HG03460 (cell line): ENCODE measurements at regions not wholly inside any gene's neighbourhood (a gene's known extent, or its start where the extent isn't known, plus 50 kb on each side); places are given as distances from the start of the nearest gene placed in this dataset.
"Not testable (repeated sequence)": the region's sequence is repeated elsewhere in the genome, so short reads cannot be mapped to it uniquely, and the experiment has no call there.

Source experiments
- ATAC-seq: cut with Tn5 transposase; IDR thresholded peaks from one replicate; pipeline ENCODE4 v1.9.1; 2021; ENCODE audit not compliant: unreplicated experiment

- not testable (repeated sequence) for ATAC-seq
Observed at GRCh38 chr3:125697126-125697525, 101.8 kb upstream of the OSBPL11 start.

DNA sequence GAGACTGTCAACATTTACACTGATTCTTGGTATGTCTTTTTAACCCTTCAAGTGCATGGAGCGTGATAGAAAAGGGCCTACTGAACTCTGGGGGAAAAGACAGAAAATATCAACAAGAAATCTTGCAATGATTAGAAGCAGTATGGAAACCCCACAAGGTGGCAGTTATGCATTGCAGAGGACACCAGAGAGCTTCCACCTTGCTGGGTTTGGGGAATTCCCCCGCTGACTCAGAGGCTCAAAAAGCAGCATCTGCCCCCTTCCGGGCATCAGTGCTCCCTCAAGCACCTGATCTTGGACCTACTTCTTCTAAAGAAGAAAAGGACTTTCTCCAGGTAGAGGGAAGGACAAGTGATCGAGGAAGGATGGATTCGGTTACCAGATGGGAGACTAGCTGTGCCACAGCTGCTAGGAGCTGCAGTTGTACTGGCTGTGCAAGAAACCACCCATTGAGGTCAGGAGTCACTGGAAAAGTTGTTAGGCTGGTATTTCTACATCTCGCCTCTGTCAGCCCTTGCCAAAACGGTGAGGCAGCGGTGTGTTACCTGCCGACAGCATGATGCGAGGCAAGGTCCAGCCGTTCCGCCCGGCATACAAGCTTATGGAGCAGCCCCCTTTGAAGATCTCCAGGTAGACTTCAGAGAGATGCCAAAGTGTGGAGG lies 102.8 kb upstream of the OSBPL11 start:
- not testable (repeated sequence) for ATAC-seq

DNA sequence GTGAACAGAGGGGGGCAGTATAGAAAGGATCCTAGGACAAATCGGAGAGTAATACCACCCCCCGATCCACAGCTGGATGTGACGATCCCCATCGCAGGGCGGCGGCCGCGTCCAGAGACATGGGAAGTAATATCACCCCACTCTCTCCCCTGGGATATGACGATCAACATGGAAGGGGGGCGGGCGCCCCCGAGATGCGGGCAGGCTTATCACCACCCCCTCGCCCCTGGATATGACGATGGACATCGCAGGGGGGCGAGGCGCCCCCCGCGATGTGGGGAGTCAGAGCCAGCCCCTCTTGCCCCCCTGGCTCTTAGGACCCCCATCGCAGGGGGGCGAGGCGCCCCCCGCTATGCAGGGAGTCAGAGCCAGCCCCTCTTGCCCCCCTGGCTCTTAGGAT lies 120.4 kb upstream of the OSBPL11 start:
- no peak for ATAC-seq

DNA sequence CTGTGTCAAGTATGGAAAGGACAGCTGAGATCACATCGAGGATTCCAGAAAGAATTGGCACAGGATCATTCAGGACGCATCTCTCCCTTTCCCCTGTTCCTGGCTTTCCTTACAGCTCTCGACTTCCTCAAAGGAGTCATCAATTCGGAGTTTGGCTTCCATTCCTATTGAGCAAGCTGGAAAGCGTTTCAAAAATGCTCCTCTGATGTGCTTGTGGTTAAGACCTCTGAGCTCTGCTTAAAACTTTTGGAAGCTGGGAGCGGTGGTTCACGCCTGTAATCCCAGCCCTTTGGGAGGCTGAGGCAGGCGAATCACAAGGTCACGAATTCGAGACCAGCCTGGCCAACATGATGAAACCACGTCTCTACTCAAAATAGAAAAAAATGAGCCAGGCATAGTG lies 136.9 kb upstream of the OSBPL11 start:
- ATAC-seq, result not testable (repeated sequence)

- not testable (repeated sequence) for ATAC-seq
Observed at GRCh38 chr3:125741991-125742718, 146.9 kb upstream of the OSBPL11 start.

DNA sequence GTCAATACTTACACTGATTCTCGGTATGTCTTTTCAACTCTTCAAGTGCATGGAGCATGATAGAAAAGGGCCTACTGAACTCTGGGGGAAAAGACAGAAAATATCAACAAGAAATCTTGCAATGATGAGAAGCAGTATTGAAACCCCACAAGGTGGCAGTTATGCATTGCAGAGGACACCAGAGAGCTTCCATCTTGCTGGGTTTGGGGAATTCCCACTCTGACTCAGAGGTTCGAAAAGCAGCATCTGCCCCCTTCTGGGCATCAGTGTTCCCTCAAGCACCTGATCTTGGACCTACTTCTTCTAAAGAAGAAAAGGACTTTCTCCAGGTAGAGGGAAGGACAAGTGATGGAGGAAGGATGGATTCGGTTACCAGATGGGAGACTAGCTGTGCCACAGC lies 147.5 kb upstream of the OSBPL11 start:
- ATAC-seq, result not testable (repeated sequence)

GRCh38 chr3:125757050-125757449 lies 161.8 kb upstream of the OSBPL11 start:
- not testable (repeated sequence) for ATAC-seq

DNA sequence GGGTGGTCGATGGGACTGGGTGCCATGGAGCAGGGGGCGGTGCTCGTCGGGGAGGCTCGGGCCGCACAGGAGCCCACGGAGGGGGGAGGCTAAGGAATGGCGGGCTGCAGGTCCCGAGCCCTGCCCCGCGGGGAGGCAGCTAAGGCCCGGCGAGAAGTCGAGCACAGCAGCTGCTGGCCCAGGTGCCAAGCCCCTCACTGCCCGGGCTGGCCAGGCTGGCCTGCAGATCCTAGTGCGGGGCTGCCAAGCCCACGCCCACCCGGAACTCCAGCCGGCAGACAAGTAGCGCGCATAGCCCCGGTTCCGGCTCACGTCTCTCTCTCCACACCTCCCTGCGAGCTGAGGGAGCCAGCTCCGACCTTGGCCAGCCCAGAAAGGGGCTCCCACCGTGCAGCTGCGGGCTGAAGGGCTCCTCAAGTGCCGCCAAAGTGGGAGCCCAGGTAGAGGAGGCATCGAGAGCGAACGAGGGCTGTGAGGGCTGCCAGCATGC lies 163.4 kb upstream of the OSBPL11 start:
- ATAC-seq, result not testable (repeated sequence)

DNA sequence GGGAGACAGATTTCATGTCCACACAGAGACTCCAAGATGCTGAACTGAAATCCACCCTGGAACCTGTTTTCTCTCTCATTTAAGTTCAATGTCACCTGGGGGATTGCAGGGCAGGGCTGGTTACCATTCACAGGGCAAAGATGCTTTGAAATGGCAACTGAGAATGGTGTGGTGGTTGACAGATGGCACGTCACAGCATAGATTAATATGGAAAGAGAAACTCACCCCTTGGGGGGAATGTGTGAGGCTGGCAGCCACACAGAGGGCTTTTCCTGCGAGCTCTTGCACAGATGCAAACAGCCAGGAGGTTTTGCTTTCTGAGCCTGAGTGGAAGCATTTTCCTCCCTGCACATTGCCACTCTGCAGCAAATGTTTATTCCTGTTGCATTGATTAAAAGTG lies 167.3 kb upstream of the OSBPL11 start:
- not testable (repeated sequence) for ATAC-seq

DNA sequence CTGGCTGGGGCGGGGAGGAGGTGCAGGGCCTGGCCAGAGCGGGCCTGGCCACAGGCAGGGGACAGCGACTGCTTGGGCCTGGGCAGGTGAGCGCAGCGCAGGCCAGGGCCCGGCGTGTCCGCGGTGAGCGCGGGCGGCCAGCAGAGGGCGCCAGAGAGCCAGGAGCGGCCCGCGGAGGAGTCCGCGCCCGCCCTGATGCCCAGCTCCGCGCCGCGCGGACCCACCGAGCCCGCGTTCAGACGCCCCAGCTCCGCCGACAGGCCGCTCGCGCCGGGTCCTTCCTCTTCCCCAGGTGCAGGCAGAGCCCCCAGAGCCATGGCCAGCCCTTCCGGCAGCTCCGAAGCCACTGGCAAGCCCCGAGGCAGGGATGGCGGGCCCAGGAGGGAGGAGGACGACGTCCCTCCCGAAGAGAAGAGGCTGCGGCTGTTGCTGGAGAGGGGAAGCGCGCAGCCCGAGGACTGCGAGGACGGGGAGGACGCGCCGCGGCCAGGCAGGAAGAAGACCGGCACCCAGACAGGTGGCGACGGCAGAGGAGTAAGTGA lies 171.1 kb upstream of the OSBPL11 start:
- ATAC-seq, result not testable (repeated sequence)

DNA sequence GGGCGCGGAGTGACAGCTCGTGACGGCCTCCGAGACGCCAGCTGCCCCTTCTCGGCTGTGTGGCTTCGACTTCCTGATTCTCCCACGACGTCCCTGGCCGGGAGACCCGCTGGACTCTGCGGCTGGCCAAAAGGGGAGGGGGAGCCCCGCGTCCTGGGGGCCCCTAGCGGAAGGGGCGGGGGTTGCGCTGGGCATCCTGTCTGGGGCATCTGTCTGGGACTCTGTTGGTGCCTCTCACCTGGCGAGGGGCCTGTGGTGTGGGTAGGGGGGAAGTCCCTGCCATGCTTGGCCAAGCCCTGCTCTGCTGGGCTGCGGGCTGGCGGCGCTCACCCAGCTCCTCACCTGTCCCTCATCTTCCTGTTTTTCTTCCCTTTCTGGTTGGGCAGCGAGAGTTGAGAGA lies 171.6 kb upstream of the OSBPL11 start:
- not testable (repeated sequence) for ATAC-seq

DNA sequence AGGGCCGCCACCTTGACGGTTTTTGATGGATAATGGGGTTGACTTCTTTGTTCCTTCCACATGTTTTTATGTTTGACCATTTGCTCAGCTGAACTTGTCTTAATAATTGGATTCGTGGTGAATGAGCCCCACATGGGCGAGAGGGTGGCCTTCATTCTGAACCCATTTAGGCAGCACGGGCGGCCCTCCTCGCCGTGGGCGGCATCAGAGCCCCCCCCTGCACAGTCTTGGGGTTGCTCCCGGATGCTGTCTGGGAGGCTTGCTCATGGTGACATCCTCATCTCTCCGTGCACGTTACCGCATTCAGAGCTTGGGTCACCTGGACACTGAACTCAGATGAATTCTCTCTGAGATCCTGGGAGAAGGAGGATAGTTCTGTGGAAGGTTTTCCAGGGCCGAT lies 172.3 kb upstream of the OSBPL11 start:
- ATAC-seq, result no peak

GRCh38 chr3:125768821-125769220 lies 173.5 kb upstream of the OSBPL11 start:
- ATAC-seq, result not testable (repeated sequence)

DNA sequence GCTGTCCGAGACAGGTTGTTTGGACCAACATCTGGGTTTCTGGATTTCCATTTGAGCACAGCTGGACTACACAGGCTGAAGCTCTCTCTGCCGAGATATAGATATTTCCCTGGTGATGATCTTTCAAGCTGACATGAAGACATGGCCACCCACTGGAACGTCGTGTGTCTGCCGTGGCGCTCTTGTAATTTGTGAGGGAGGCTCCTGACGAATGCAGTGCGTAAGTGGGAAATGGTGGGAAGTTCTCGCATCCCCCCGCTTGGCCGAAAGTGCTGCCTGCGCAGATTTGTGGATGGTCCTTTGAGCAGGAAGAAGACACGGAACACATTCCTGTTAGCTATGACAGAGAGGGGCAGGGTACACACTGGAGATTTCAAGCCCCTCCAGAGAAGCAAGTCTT lies 176.2 kb upstream of the OSBPL11 start:
- ATAC-seq, result not testable (repeated sequence)

GRCh38 chr3:125774433-125775034 lies 179.2 kb upstream of the OSBPL11 start:
- not testable (repeated sequence) for ATAC-seq

DNA sequence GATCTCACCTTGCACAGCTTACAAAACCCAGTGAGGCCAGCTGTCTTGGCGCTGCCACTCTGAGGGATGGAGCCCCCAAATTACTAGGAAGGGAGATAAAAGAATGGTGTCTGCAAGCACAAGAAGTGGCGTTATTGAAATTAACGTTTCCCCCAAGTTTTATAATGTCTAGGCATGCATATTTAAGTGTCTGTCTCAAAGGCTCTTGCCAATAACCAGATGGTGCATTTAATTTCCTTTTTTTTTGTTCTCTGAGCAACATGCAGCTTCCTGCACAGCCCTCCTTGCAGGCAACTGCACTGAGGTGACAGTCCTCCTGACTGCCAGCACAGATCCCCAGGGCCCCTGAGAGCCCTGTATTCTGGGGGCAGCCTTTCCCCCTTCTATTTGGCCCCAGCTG lies 179.8 kb upstream of the OSBPL11 start:
- not testable (repeated sequence) for ATAC-seq

DNA sequence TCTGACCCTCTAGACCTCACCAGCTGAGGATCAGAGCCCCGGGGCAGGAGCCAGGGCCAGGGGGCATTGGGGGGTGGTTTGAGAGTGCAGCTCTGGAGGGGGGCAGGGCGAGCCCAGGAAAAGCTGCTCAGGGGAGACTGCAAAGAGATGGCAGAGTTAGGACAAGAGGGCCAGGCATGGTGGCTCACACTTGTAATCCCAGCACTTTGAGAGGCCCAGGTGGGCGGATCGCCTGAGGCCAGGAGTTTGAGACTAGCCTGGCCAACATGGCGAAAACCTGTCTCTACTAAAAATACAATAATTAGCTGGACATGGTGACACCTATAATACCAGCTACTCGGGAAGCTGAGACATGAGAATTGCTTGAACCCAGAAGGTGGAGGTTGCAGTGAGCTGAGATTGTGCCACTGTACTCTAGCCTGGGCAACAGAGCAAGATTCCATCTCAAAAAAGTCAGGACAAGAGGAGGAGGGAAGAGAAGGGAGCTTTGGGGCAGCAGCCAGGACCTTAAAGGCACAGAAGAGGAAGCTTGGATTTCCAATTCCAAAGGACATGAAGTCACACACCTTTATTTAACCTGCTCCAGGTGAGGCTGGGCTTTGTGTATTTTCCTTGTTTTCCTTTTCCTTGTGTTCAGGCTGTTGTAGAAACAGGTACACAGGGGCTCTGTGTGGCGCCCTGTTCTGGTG lies 180.5 kb upstream of the OSBPL11 start:
- not testable (repeated sequence) for ATAC-seq

GRCh38 chr3:125779276-125779675 lies 184.0 kb upstream of the OSBPL11 start:
- not testable (repeated sequence) for ATAC-seq

DNA sequence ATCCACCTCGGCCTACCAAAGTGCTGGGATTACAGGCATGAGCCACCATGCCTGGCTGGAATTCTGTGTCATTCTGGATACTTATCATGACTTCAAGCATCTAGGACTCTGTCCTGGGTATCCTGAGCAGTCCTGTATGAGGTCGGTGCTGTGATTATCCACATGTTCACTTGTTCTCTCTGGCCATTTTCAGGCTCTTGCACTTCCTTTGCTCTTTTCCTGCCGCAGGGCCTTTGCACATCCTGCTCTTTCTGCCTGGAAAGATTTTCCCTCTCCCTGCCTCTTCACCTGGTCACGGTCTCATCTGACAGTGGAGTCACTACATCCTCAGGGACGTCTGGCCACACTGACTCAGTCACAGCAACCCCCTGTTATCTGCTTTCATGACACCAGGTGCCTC lies 184.6 kb upstream of the OSBPL11 start:
- ATAC-seq, result not testable (repeated sequence)

DNA sequence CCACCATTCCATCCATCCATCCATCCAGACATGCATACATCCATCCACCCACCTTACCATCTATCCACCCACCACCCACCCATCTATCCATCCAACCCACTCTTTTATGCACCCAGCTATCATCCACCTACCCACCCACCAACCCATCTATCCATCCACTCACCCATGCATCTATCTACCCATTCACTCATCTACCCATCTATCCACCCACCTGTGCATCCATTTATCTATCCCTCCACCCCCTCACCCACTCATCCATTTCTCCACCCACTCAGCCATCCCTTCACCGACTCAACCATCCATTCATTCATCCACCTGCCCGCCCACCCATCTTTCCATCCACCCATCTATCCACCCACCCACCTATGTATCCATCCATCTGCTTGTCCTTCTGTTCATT lies 186.4 kb upstream of the OSBPL11 start:
- ATAC-seq, result not testable (repeated sequence)

GRCh38 chr3:125790312-125790711 lies 178.7 kb upstream of the ROPN1B start:
- ATAC-seq, result not testable (repeated sequence)
